Ecto neural progenitor cell (in vitro differentiated cells): ENCODE measurements at regions not wholly inside any gene's neighbourhood (a gene's known extent, or its start where the extent isn't known, plus 50 kb on each side); places are given as distances from the start of the nearest gene placed in this dataset.

ENCODE experiments used
- DNase-seq: peaks from one replicate; pipeline ENCODE4 v3.0.0-alpha.2; 2018; ENCODE audit warnings: low spot score

GRCh38 chr4:187236209-187236890 is 512.7 kb upstream of the FAT1 start:
- DNase-seq: no peak

- DNase-seq: no peak
Observed at GRCh38 chr4:187238646-187239045, 515.0 kb upstream of the FAT1 start.

GRCh38 chr4:187251896-187252295 is 528.2 kb upstream of the FAT1 start:
- no peak for DNase-seq

GRCh38 chr4:187256897-187257296 is 533.2 kb upstream of the FAT1 start:
- no peak for DNase-seq

GRCh38 chr4:187258651-187259401 is 535.2 kb upstream of the FAT1 start:
- no peak for DNase-seq

- no peak for DNase-seq
Observed at GRCh38 chr4:187268940-187269339, 545.3 kb upstream of the FAT1 start.

- DNase-seq: no peak
Observed at GRCh38 chr4:187270154-187270553, 546.5 kb upstream of the FAT1 start.

GRCh38 chr4:187271848-187272247 is 548.2 kb upstream of the FAT1 start:
- DNase-seq: no peak

GRCh38 chr4:187274153-187274552 is 550.5 kb upstream of the FAT1 start:
- no peak for DNase-seq

GRCh38 chr4:187276736-187277408 is 553.2 kb upstream of the FAT1 start:
- DNase-seq: no peak

- DNase-seq: no peak
Observed at GRCh38 chr4:187283201-187283955, 559.7 kb upstream of the FAT1 start.

- DNase-seq: no peak
Observed at GRCh38 chr4:187286525-187286924, 562.9 kb upstream of the FAT1 start.

- no peak for DNase-seq
Observed at GRCh38 chr4:187289371-187289770, 565.7 kb upstream of the FAT1 start.

GRCh38 chr4:187294861-187295260 is 571.2 kb upstream of the FAT1 start:
- DNase-seq: no peak

GRCh38 chr4:187301923-187302322 is 578.3 kb upstream of the FAT1 start:
- DNase-seq: no peak

GRCh38 chr4:187302457-187303150 is 578.9 kb upstream of the FAT1 start:
- no peak for DNase-seq

GRCh38 chr4:187304133-187304532 is 580.5 kb upstream of the FAT1 start:
- DNase-seq: no peak

- no peak for DNase-seq
Observed at GRCh38 chr4:187307131-187307530, 583.5 kb upstream of the FAT1 start.

- DNase-seq: no peak
Observed at GRCh38 chr4:187309456-187309855, 585.8 kb upstream of the FAT1 start.

- no peak for DNase-seq
Observed at GRCh38 chr4:187312299-187312698, 588.6 kb upstream of the FAT1 start.

GRCh38 chr4:187317799-187318198 is 594.1 kb upstream of the FAT1 start:
- no peak for DNase-seq

- no peak for DNase-seq
Observed at GRCh38 chr4:187321711-187322110, 598.1 kb upstream of the FAT1 start.
